Keratinocyte (primary cell): ENCODE measurements at regions not wholly inside any gene's neighbourhood (a gene's known extent, or its start where the extent isn't known, plus 50 kb on each side); places are given as distances from the start of the nearest gene placed in this dataset.

Source experiments
- CTCF ChIP-seq, 3 experiments: IDR thresholded peaks in 1 of 3; conservative IDR thresholded peaks in 1 of 3; optimal IDR thresholded peaks in 1 of 3; 2 replicates in 2 of 3; 3 replicates in 1 of 3; pipeline versions ENCODE3 to v1.5.1; 2011; ENCODE audit warnings: low read length in 3 of 3, mild to moderate bottlenecking in 3 of 3, moderate library complexity in 2 of 3, control low read depth in 1 of 3, inconsistent platforms in 1 of 3; ENCODE audit not compliant: insufficient read depth in 2 of 3; ENCODE audit errors: extremely low read depth in 1 of 3
- EZH2 ChIP-seq: IDR thresholded peaks from one replicate; pipeline ENCODE4 v1.6.1; 2012; ENCODE audit warnings: inconsistent platforms, mild to moderate bottlenecking, low read length, moderate library complexity

- TF ChIP-seq EZH2: no peak
- TF ChIP-seq CTCF (optimal IDR thresholded peaks at IDR 0.05 in 1 of 3, IDR thresholded peaks at IDR 0.05 in 1 of 3, conservative IDR thresholded peaks at IDR 0.05 in 1 of 3; ENCODE audit: extremely low read depth in 1 of 3, insufficient read depth in 2 of 3, low read length in 3 of 3): no peak
Observed at GRCh38 chr9:71557310-71557709, 211.0 kb downstream of the CEMIP2 start.
